ENCODE measurements at regions not wholly inside any gene's neighbourhood (a gene's known extent, or its start where the extent isn't known, plus 50 kb on each side); places are given as distances from the start of the nearest gene placed in this dataset.
"Not testable (repeated sequence)": the region's sequence is repeated elsewhere in the genome, so short reads cannot be mapped to it uniquely, and the experiment has no call there.

DNA sequence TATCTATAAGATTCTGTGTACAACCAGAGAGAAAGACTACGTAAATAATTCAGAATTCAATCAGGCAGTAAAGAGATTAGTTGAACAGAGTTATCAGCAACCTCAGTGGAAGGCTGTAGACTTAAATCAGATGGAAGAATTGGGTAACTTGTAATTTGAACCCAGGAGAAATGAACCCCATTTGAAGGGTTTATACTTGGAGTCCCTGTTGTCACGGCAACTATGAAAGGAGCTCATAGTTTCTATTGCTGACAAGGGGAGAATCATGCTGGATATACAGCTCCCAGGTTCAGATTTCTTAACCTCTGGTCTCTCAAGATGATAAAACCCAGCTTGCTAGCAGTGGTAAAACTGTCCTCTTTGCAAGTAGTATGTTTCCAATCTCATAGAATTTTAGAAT is 54.4 kb upstream of the BMP4 start:
- no peak for DNase-seq (ENCODE audit: low read depth)

DNA sequence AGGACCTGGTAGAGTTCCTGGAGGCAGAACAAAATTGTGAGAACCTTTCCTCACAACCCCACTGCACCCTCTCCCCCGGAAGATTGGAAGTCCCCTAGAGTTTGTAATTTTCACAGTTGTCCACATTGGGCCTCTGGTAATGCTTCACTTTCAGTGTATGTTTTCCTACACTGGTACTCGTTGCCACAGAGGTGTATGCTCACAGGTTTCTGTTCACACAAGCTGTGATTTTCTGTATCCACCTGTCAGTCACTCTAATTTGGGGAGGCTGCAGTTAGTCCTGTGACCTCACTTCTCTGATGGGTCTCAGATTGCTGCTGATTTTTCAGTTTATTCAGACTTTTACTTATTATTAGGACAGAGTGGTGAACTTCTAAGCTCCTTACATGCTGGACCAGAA is 66.4 kb upstream of the BMP4 start:
- DNase-seq (ENCODE audit: low read depth), result no peak

DNA sequence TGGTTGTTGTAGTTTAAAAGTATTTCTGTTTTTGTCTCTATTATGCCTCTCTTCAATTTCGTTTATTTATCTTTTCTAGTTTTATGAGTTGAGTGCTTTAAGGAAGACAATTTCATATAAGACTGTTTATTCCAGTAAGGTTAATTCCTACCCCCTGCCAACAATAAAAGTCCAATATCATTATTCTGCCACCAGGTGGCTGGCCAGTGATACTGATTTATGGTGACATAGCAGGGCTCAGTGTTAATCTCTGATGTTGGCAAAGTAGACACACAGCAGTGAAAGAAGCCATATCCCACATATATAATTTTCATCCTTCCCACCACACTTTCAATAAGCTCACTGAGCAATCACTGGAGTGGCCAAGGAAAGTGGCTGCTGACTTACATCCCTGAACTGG is 69.0 kb upstream of the BMP4 start:
- no peak for DNase-seq (ENCODE audit: low read depth)

DNA sequence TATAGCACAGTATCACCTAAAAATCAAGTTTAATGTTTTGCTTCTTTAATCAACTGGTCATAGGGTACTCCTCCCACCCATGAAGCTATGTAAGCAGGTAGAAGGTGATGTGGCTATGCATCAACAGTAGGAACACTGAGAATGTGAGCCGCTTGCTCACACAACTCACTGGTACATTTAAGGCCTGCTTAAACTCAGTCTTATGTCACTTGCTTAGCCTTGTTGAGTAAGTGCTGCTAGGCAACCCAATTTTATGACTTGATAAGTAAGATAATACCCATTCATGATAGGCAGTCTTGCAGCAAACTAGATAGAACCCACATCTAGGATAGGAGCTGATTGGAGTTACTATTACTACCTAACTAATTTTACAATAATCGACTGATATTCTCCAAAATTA is 70.0 kb upstream of the BMP4 start:
- DNase-seq (ENCODE audit: low read depth), result no peak

DNA sequence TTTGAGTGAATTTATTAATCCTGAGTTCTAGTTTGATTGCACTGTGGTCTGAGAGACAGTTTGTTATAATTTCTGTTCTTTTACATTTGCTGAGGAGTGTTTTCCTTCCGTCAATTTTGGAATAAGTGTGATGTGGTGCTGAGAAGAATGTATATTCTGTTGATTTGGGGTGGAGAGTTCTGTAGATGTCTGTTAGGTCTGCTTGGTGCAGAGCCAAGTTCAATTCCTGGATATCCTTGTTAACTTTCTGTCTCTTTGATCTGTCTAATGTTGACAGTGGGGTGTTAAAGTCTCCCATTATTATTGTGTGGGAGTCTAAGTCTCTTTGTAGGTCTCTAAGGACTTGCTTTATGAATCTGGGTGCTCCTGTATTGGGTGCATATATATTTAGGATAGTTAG is 74.4 kb upstream of the BMP4 start:
- not testable (repeated sequence) for DNase-seq (ENCODE audit: low read depth)

DNA sequence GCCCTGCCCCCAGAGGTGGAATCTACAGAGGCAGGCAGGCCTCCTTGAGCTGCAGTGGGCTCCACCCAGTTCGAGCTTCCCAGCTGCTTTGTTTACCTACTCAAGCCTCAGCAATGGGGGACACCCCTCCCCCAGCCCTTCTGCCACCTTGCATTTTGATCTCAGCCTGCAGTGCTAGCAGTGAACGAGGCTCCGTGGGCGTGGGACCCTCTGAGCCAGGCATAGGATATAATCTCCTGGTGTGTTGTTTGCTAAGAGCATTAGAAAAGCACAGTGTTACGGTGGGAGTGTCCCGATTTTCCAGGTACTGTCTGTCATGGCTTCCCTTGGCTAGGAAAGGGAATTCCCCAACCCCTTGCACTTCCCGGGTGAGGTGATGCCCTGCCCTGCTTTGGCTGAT is 76.7 kb upstream of the BMP4 start:
- DNase-seq (ENCODE audit: low read depth), result not testable (repeated sequence)

DNA sequence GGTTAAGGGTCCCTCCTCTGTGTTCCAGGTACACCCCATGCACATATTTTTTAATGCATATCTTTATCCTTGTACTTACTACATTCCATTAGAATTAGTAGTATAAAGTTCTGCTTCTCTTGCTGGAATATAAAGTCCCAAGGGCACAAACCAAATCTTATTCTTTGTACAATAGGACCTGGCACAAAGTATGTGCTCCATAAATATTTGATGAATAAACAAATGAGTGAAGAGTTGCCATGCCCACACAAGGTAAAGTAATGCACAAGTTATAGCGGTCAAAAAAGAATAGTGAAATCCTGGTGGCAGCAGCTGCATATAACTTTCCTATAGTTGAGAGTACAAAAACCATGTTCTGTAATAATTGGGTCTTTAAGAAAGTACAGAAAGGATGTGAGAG is 82.1 kb upstream of the BMP4 start:
- no peak for DNase-seq (ENCODE audit: low read depth)

DNA sequence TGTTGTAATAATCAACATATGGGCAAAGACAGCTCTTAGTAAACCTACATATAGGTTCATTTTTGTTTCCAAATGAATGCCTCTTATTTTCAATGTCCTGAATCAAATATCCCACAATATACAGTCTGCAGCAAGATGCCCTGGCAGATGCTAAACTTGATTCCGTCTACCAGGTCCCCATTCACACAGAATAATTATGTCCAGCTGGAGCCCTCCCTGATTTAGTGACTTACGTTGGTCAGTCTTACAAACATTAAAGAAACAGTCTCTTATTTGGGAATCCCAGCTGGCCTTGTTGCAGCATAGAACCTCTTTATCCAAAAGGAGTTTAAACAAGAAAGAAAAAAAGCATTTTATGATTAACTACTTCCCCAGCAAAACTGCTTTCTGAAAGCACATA is 82.7 kb upstream of the BMP4 start:
- no peak for DNase-seq (ENCODE audit: low read depth)

DNA sequence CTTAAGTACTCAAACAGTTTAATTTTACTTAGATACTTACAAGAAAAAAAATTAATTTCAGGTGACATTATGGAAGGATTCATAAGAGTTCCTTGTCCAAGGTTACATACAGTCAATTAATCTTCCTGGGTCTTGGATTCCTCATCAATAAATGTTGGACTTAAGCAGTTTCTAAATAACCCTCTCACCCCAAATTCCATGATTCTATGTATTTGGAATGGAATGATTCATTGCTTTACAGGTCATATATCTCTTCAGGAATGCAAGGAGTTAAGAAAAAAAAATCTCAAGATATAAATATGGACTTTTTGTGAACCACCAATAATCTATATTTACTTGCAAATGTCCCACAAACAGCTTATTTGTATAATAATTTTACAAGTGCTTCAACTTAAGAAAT is 84.2 kb upstream of the BMP4 start:
- no peak for DNase-seq (ENCODE audit: low read depth)

DNA sequence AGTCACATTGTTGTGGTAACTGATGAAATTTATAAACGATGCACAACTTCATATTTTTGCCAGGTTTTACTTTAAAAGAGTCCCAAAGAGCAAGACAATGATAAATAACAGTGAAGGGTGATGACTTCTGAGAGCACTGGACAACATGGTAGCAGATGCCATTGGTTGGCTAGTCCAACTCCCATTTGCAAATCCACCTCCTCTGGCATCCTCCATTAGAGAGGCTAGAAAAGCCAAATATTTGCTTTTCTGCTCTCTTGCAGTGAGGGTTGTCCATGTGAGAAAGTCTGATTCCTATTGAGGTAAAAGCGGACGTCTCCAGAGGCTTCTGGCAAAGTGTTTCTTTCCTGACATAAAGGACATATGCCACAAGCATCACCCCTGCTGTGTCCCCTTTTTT is 89.6 kb upstream of the BMP4 start:
- no peak for DNase-seq (ENCODE audit: low read depth)

DNA sequence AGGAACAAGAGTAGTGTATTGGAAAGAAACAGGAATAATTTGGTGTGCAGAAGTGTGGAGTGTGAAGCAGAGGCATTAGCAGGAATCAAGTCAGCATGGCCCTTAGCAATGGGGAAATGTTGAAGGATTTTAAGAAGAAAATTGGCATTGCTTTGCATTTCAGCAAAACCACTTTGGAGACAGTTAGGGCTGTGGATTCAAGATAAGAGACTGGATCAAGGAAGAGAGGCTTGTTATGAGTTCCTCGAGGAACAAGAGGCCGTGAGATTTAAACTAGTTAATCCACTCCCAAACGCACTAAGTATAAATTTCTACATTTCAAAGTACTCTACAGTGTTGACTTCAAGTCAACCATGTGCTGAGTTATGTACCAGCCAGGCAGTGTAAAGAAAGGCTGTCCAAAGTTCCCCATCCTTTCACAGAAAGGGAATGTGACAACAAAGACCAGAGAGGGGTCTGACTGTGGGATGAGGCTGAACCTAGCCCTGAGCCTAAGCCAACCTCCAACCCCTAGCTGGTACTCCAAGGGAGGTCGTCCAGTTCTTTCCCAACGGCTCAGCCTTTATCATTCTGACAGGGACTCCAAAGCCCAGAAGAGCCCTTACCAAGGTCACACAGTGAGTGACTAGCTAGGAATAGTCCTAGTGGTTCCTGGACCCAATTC is 91.2 kb upstream of the BMP4 start:
- DNase-seq (ENCODE audit: low read depth), result no peak

DNA sequence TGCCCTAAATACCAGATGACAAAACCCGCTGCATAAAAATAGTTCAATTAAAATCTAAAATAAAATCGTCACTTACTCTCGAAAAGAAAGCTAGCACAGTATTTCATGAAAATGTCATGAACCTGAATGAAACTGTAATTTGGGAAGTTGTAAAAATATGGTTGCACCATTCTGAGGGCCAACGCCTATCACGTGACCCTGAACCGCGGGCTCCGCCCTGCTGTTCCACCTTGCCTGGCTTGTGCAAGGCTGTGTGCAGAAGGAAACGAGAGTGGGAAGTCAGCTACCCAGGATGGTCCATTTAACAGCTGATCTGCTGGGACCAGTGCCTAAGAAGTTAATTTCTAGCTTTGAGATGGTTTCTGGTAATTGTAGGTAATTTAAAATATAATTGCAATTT is 91.7 kb upstream of the BMP4 start:
- DNase-seq (ENCODE audit: low read depth), result no peak

DNA sequence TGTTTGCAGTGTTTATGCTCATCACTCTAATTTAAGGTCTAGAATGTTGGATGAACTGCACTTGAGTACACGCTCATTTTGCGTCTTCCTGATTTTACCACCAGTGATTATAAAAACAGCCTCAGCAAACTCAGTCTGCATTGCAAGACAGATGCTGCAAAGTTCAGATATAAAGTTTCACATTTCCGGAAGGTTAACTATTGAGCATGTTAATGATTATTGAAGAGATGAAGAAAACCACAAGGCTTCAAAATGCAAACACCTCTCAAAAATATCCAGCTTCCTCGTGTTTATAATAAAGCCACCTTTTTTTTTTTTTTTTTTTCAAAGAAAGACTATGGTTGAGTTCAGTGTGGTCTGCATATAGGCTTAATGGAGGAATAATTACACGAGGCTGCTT is 92.1 kb upstream of the BMP4 start:
- DNase-seq (ENCODE audit: low read depth), result no peak

DNA sequence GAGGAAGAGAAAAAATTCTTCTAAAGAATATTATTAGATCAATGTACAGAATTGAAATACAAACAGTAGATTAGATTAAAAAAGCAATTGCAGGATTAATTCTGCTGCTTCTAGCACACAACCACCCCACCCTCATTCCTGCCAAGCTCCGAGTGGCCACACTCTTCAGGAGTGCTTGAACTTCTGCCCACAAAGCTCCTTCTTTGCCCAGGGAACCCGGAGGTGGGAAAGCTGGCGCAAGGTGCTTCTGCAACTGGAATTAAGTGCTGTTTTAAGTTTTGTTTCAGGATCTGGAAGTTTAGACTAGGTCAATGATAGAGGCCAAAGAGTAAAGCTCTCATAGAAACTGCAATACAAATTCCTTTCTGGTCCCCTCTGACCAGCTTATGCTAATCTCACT is 94.1 kb upstream of the BMP4 start:
- DNase-seq (ENCODE audit: low read depth), result no peak

DNA sequence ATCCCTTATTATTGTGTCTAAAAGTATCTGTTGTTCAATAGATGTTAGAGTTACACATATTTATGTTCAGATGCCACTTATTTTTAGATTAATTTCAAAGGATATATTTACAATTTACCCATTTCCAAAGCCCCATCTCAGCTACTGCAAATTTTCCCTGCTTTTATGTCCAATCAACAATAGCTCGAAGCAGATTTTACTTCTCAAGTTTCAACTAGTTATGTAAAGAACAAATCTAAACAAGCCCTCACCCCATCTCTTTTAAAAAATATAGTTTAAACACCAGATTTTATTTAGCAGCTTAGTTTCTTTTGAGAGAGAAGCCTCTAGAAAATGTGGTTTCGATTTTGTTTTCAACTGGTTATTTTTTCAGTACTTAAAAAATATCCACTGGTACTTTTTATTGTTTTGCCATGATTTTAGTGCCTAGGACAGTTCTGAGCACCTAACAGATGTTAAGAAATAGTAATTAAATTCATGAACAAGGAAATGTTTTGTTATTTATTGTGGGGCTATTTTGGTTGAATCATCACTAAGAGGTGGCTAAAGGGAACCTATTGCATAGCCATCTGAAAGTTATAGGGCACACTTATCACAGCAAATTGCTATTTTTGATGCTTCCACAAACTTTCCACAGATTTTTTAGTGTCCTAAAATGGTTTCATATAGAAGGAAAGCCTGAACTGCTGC is 96.2 kb upstream of the BMP4 start:
- no peak for DNase-seq (ENCODE audit: low read depth)

DNA sequence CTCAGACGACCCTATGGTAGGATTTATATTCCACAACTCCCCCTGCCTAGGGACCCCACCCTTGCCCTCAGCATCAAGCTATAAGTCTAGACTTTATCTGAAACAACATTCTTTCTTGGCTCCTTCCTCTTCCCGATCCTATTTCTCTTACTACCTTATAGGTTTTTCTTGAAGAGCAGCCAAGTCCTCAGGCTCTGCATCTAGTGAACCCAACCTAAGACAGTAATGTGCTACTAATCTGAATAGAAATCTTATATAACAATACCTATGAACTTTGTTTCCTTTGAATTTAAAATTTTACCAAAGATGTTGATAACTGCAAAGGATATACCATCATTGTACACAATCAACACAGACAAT is 96.7 kb upstream of the BMP4 start:
- DNase-seq (ENCODE audit: low read depth), result no peak

DNA sequence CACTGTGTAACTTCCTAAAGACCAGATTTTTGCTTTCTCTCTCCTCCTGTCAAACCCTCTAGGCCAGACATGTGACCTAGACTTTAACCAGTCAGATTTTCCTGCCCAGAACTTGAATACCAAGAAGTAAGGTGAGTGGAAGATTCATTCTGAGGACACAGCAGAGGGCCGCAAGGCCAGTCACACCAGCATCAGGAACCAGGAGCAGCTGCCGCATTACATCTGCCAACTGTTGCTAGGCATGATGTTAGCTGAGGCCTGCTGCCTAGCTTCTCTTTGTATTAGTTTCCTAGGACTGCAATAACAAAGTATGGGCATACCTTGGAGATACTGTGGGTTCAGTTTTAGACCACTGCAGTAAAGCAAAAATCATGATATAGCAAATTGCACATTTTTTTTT is 101.9 kb upstream of the BMP4 start:
- no peak for DNase-seq (ENCODE audit: low read depth)

DNA sequence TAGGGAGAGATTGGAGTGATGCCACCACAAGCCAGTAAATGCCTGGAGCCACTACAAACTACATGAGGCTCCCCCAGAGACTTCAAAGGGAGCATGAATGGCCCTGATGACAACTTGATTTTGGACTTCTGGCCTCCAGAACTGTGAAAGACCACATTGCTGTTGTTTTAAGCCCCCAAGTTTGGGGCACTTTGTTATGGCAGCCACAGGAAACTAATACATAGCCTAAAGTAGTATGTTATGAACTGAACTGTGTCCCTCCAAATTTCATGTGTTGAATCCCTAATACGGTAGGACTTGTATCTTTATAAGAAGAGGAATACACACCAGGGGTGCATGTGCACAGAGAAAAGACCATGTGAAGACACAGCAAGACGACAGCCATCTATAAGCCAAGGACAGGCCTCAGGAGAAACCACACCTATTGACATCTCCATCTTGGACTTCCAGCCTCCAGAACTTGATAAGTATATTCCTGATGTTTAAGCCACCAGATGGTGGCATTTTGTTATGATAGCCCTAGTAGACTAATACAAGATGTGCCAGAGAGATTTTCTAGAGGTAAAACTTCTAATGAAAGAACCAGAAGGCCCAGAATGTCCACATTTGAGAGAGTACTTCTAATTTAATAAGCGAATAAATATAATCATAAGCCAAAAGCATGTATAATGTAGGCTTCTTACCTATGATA is 127.1 kb upstream of the BMP4 start:
- no peak for DNase-seq (ENCODE audit: low read depth)

DNA sequence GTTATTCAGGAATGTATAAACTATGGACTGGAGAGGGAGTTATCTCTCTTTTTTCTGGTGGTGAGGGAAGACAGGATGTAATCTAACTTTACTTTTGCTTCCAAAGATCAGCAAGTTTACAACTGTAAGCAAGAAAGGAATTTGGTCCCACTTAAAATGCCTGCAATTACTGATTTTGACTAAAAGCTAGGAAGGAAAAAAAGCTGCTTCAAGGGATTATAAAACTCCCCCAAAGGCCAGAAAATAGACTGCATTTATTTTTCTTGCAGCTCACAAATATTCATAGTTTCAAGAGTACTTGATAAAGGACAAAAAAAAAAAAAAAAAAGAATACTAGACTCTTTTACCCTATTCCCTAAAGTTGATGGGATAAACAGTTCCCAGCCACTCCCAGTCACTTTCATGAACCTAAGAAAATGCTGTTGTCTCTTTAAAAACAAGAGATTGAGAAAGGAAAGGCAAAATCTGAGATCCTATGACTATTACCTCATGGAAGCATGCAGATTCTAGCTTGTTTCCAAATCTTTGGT is 128.7 kb upstream of the BMP4 start:
- no peak for DNase-seq (ENCODE audit: low read depth)

DNA sequence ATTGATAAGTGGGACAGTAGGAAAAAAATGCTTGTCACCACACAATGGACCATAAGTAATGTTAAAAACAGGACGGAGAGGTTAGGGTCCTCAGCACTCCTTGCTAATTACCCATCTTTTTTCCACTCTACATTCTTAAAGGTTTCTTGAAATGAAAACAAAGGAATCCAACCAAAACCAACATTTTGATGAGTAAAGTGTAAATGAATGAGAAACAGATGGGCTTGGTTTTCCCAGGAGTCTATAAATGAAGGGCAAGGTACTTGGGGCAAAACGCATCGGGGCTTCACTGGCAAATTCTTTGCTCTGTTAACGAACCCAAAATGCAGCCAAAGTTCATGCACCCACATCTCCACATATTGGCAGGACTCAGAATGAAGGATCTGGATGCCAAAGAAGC is 129.2 kb upstream of the BMP4 start:
- DNase-seq (ENCODE audit: low read depth), result no peak

DNA sequence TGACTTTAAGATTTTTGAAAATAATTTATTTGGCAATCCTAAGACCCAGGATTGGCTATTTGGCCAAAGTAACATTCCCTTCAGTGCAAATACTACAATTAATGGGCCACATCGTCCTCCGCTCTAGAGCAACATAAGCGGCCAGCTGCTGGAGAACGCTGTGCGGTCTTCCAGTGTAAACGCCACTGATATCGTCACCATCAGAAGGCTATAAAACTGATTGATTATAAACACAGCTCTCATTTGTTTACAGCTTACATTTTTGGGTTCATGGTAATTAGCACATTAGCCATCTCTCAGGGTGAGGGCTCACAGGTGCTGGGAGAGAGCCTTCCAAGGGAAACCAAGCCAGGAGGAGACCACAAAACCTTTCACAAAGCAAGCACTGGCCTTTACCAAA is 130.1 kb upstream of the BMP4 start:
- DNase-seq (ENCODE audit: low read depth), result no peak

DNA sequence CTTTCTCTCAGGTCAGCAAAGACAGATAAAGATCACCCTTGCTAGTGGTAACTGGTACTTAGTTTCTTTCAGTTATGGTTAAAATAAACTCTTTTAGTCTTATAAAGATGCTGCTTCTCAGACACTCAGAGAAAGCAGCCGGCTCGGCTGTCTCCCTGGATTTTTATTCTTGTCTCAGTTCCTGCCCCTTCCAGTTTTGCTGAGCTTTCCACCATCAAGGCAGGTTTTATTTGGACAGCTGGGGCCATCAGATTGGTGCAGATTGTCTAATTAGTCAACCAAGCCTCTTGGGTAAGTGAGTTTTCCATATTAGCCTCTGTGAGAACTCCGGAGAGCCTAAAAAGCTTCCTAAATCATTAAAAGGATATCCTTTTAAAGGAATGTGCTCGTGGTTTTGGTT is 130.8 kb upstream of the BMP4 start:
- DNase-seq (ENCODE audit: low read depth), result no peak

DNA sequence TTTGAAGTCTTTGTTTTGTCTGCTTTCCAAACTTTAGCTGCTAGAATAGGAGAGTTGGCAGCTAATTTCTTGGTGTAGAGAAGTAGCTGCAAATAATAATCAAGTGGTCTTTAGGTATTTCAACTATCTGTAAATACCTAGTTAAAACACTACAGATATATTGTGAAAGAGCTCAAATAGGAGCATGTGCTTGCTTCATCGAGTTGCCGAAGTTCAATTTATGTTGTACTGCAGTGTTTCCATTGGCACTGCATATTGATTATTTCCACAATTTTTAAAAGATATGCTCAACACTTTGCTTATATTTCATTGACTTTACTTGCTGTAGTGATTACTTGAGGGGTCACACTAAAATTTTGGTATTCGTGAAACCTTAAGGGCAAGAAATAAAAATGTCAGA is 131.6 kb upstream of the BMP4 start:
- no peak for DNase-seq (ENCODE audit: low read depth)

DNA sequence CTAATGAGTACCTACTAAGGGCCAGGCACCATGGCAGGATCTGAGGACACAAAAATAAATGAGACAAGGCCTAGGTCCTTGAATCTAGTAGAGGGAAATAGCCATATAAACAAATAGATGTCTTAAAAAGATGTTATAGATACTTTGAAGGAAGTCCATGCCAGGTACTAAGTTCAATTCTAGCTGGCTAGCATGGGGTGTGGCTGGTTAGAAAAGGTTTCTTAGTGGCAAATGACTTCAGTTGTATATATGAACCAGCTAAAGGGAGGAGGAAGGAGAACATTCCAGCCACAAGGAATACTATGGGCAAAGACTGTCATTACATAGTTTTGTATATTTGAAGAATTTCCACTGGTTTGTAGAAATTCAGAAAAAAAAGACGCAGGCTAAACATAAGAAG is 133.6 kb upstream of the BMP4 start:
- DNase-seq (ENCODE audit: low read depth), result no peak

Data from activated T-cell treated with anti-CD3 and anti-CD28 coated beads for 24 hours (primary cell).